ENCODE measurements at regions not wholly inside any gene's neighbourhood (a gene's known extent, or its start where the extent isn't known, plus 50 kb on each side); places are given as distances from the start of the nearest gene placed in this dataset.

GRCh38 chr4:32022071-32022470, 1301.9 kb downstream of the PCDH7 start:
- no peaks in the 10 kb centered on the region for H4K20me1 ChIP-seq (ENCODE audit: low read length)
- CTCF ChIA-PET: no interaction called here
- H3K9me2 ChIP-seq (replicated peaks; ENCODE audit: low read length): no peaks in the 10 kb centered on the region
- H3K4me3 ChIP-seq (ENCODE audit: low read length): no peak overlapping the region
- peak overlapping the region; percentile 23; the same call in 1 of the 2 replicates for H3K27ac ChIP-seq (ENCODE audit: low read length)
- H3K4me2 ChIP-seq (ENCODE audit: low read length): no peak overlapping the region
- H3K4me1 ChIP-seq (ENCODE audit: insufficient read depth, low read length): peaks cover 12% of the 10 kb centered on the region; the same call in 1 of the 2 replicates
- H3K9me3 ChIP-seq (ENCODE audit: low read length): no peaks in the 10 kb centered on the region
- H3K36me3 ChIP-seq (ENCODE audit: low read depth, low read length): no peaks in the 10 kb centered on the region
- H3K27me3 ChIP-seq (ENCODE audit: low read length): no peaks in the 10 kb centered on the region
- intact Hi-C loops (cut with micrococcal nuclease): no loop called here
- peak overlapping the region; percentile 30; the same call in 1 of the 2 replicates for H2AFZ ChIP-seq (ENCODE audit: low read length)
- no peaks in the 10 kb centered on the region for H3F3A ChIP-seq (ENCODE audit: low read length, unreplicated experiment)
- no TSS peak for BruUV-seq (replicated peaks)
- H3K9ac ChIP-seq (ENCODE audit: low read length): no peak overlapping the region
- ATAC-seq: peak; percentile 48
- no peaks in the 10 kb centered on the region for H3K79me2 ChIP-seq (ENCODE audit: low read length)
- DNase-seq: peak; percentile 52
- POLR2A ChIA-PET (ENCODE audit: unreplicated experiment): no interaction called here
- TF ChIP-seq CTCF (conservative IDR thresholded peaks at IDR 0.05; ENCODE audit: low read depth, low read length) (no peak), EZH2 (IDR thresholded peaks at IDR 0.05; ENCODE audit: low read length, unreplicated experiment) (no peak), EZH2phosphoT487 (IDR thresholded peaks at IDR 0.05; ENCODE audit: borderline replicate concordance, low read length) (no peak)

- ATAC-seq (peak; percentile 55; the same call in 1 of the 2 replicates), DNase-seq (peak; percentile 51)
- H3K9me3 ChIP-seq (ENCODE audit: low read length): no peaks in the 10 kb centered on the region
- H3K9ac ChIP-seq (ENCODE audit: low read length): no peak overlapping the region
- ChIA-PET POLR2A (ENCODE audit: unreplicated experiment) (no interaction called here), CTCF (no interaction called here)
- H4K20me1 ChIP-seq (ENCODE audit: low read length): no peaks in the 10 kb centered on the region
- H3F3A ChIP-seq (ENCODE audit: low read length, unreplicated experiment): no peaks in the 10 kb centered on the region
- no peak overlapping the region for H2AFZ ChIP-seq (ENCODE audit: low read length)
- TF ChIP-seq EZH2phosphoT487 (IDR thresholded peaks at IDR 0.05; ENCODE audit: borderline replicate concordance, low read length): no peak
- intact Hi-C loops (cut with micrococcal nuclease): no loop called here
- no peak overlapping the region for H3K4me3 ChIP-seq (ENCODE audit: low read length)
- no peaks in the 10 kb centered on the region for H3K27me3 ChIP-seq (ENCODE audit: low read length)
- no peaks in the 10 kb centered on the region for H3K36me3 ChIP-seq (ENCODE audit: low read depth, low read length)
- H3K79me2 ChIP-seq (ENCODE audit: low read length): no peaks in the 10 kb centered on the region
- no peak overlapping the region for H3K4me2 ChIP-seq (ENCODE audit: low read length)
- no peak overlapping the region for H3K27ac ChIP-seq (ENCODE audit: low read length)
- H3K4me1 ChIP-seq (ENCODE audit: insufficient read depth, low read length): peaks cover 12% of the 10 kb centered on the region; the same call in 1 of the 2 replicates
- no peaks in the 10 kb centered on the region for H3K9me2 ChIP-seq (replicated peaks; ENCODE audit: low read length)
- BruUV-seq (replicated peaks): no TSS peak
Measured at GRCh38 chr4:32025851-32026459, 1305.8 kb downstream of the PCDH7 start.

- CTCF ChIA-PET: no interaction called here
- no peak for DNase-seq
- BruUV-seq (replicated peaks): no TSS peak
Measured at GRCh38 chr4:32030406-32030805, 1310.2 kb downstream of the PCDH7 start.

More at GRCh38 chr4:32030406-32030805, 1310.2 kb downstream of the PCDH7 start:
- no peaks in the 10 kb centered on the region for H3K36me3 ChIP-seq (ENCODE audit: low read depth, low read length)
- H4K20me1 ChIP-seq (ENCODE audit: low read length): no peaks in the 10 kb centered on the region
- no peaks in the 10 kb centered on the region for H3F3A ChIP-seq (ENCODE audit: low read length, unreplicated experiment)
- intact Hi-C loops (cut with micrococcal nuclease): no loop called here
- H3K9me2 ChIP-seq (replicated peaks; ENCODE audit: low read length): no peaks in the 10 kb centered on the region
- 0 out of 2 replicates have a peak, but pooled peaks cover 7% of the 10 kb centered on the region for H3K4me1 ChIP-seq (ENCODE audit: insufficient read depth, low read length)
- no peak overlapping the region for H3K27ac ChIP-seq (ENCODE audit: low read length)
- H2AFZ ChIP-seq (ENCODE audit: low read length): no peak overlapping the region
- POLR2A ChIA-PET (ENCODE audit: unreplicated experiment): no interaction called here
- H3K79me2 ChIP-seq (ENCODE audit: low read length): no peaks in the 10 kb centered on the region
- no peak for ATAC-seq
- TF ChIP-seq CTCF (conservative IDR thresholded peaks at IDR 0.05; ENCODE audit: low read depth, low read length): no peak
- TF ChIP-seq EZH2phosphoT487 (IDR thresholded peaks at IDR 0.05; ENCODE audit: borderline replicate concordance, low read length): no peak
- TF ChIP-seq EZH2 (IDR thresholded peaks at IDR 0.05; ENCODE audit: low read length, unreplicated experiment): no peak
- H3K9ac ChIP-seq (ENCODE audit: low read length): no peak overlapping the region
- H3K4me3 ChIP-seq (ENCODE audit: low read length): no peak overlapping the region
- H3K27me3 ChIP-seq (ENCODE audit: low read length): no peaks in the 10 kb centered on the region
- no peaks in the 10 kb centered on the region for H3K9me3 ChIP-seq (ENCODE audit: low read length)
- no peak overlapping the region for H3K4me2 ChIP-seq (ENCODE audit: low read length)
